ENCODE measurements at regions not wholly inside any gene's neighbourhood (a gene's known extent, or its start where the extent isn't known, plus 50 kb on each side); places are given as distances from the start of the nearest gene placed in this dataset.

DNA sequence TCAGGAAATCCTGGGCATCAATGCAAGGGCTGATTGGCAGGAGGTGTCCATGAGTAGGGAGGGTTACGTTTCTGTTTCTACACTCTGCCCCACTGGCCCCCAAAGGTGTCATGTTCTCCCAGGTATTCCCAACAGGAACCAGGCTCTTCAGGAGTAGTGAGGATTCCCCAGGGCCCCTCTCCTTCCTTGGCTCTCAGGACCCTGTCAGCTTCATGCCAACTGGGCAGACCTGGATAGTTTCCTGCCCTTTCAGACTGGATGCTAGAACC, 480.6 kb upstream of the HS6ST1 start:
- TF ChIP-seq, protein P1, sequence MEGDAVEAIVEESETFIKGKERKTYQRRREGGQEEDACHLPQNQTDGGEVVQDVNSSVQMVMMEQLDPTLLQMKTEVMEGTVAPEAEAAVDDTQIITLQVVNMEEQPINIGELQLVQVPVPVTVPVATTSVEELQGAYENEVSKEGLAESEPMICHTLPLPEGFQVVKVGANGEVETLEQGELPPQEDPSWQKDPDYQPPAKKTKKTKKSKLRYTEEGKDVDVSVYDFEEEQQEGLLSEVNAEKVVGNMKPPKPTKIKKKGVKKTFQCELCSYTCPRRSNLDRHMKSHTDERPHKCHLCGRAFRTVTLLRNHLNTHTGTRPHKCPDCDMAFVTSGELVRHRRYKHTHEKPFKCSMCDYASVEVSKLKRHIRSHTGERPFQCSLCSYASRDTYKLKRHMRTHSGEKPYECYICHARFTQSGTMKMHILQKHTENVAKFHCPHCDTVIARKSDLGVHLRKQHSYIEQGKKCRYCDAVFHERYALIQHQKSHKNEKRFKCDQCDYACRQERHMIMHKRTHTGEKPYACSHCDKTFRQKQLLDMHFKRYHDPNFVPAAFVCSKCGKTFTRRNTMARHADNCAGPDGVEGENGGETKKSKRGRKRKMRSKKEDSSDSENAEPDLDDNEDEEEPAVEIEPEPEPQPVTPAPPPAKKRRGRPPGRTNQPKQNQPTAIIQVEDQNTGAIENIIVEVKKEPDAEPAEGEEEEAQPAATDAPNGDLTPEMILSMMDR (IDR thresholded peaks at IDR 0.05 in 4 of 5, conservative IDR thresholded peaks at IDR 0.05 in 1 of 5), result no peak
- TF ChIP-seq POLR2A (IDR thresholded peaks at IDR 0.05), result no peak
